H7 (cell line): ENCODE measurements at regions not wholly inside any gene's neighbourhood (a gene's known extent, or its start where the extent isn't known, plus 50 kb on each side); places are given as distances from the start of the nearest gene placed in this dataset.
"Not testable (repeated sequence)": the region's sequence is repeated elsewhere in the genome, so short reads cannot be mapped to it uniquely, and the experiment has no call there.

Source experiments
- DNase-seq: peaks from one replicate; pipeline ENCODE4 v3.0.0; 2012
- H3K27me3 ChIP-seq: 2 replicates; pipeline ENCODE4 v1.6.0; 2011; ENCODE audit warnings: mild to moderate bottlenecking, low read length; ENCODE audit not compliant: control insufficient read depth, insufficient read depth
- H3K36me3 ChIP-seq: replicated peaks from 2 replicates; pipeline ENCODE4 v1.5.1; 2011; ENCODE audit warnings: low read length; ENCODE audit not compliant: control insufficient read depth, insufficient read depth
- H3K4me3 ChIP-seq: 2 replicates; pipeline ENCODE4 v1.5.1; 2011; ENCODE audit warnings: low read depth, mild to moderate bottlenecking, control low read depth, low read length, moderate library complexity; ENCODE audit not compliant: insufficient read depth

DNA sequence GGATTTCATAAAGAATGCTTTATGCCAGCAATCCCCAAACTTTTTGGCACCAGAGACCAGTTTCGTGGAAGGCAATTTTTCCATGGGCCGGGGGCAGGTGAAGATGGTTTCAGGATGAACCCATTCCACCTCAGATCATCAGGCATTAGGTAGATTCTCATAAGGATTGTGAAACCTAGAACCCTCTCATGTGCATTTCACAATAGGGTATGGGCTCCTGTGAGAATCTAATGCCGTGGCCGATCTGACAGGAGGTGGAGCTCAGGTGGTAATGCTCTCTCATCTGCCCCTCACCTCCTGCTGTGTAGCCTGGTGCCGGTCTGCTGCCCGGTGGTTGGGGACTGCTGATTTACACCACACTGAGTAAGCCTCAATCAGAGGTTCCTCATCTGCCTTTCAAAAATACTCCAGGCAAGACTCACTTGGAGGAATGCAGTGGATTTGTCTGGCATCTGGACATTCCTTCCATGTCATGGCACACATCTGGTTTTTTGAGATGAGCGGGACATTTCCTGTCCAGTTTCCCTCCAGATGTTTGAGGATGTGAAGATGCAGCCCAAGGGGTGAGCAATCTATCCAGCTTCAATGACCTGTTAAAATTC is 185.8 kb downstream of the VAPA start:
- no peaks in the 10 kb centered on the region for H3K36me3 ChIP-seq
- no peak overlapping the region for H3K4me3 ChIP-seq
- no peak for DNase-seq
- no peaks in the 10 kb centered on the region for H3K27me3 ChIP-seq

DNA sequence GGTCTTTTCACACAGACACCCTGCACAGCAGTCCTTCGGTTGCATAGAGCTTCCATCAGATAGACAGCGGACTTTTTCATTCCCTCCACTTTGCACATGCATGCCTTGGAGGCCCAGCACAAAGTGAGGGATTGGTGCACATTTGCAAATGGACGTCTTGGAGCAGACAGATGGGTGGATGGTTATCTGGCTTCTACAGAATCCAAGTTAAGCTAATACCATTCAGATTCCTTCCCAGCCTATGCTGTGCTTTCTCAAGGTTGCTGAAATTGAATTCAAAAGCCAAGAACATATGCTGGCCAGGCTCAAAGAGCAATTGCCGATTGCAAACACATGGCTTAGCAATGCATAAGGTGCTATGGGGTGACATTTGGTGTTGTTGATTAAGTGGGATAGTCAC is 186.4 kb downstream of the VAPA start:
- DNase-seq = no peak
- no peaks in the 10 kb centered on the region for H3K36me3 ChIP-seq
- H3K27me3 ChIP-seq = no peaks in the 10 kb centered on the region

DNA sequence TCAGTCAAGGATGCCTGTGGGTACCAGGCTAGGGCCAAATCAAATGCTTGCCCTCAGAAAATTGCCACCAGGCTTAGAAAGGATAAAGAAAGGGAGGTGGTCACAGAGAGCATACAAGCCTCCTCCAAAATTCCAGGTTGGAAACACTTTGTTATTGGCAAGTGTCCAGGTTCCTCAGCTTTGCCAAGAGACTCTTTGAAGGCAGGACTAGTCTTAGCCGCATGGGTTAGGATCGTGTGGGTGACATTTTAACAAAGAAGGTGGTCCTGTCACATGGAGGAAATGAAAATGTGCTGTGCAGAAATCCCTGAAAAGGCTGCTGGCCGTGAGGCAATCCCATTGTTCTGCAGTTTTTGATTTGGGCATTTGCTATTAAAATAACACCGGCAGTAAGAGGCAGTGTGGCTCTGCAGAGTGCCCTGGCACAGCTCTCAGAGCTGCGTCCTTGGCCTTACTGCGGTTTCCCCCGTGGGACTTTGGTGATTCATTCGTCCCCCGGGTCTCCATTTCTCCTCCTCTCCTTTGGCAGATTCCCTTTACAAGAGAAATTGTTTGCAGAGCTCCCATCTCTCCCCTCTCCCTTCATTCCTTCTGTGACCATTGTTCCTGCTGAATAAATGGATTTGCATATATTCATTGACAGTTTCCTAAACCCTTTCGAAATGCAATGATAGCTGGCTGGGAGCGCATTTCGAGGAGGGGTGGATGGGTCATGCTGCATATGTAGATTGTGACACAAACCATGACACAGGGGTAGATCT is 187.3 kb downstream of the VAPA start:
- Histone ChIP-seq H3K36me3 (no peaks in the 10 kb centered on the region), H3K4me3 (no peak overlapping the region), H3K27me3 (no peaks in the 10 kb centered on the region)
- peak; percentile 71 for DNase-seq

More for the DNA sequence above, 186.4 kb downstream of the VAPA start:
- no peak overlapping the region for H3K4me3 ChIP-seq

DNA sequence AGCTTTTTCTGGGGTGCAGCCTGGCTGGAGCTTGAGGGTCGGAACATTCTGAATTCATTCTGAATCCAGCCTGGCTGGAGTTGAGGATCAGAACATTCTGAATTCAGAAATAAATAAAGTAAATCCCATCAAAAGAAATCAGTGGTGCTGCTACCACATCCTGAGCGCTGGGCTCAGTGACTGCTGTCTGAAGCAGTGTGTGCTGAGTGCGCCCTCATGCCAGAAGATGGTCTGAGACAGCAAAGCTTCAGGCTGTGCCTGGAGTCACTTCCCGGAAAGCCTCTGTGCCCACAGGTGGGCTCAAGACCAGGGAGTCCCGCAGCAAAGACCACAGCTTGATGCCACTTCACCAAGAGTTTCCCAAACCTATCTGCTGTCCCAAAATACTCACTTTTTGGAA is 187.9 kb downstream of the VAPA start:
- DNase-seq = no peak
- no peaks in the 10 kb centered on the region for H3K36me3 ChIP-seq
- H3K27me3 ChIP-seq = no peaks in the 10 kb centered on the region
- H3K4me3 ChIP-seq = no peak overlapping the region

DNA sequence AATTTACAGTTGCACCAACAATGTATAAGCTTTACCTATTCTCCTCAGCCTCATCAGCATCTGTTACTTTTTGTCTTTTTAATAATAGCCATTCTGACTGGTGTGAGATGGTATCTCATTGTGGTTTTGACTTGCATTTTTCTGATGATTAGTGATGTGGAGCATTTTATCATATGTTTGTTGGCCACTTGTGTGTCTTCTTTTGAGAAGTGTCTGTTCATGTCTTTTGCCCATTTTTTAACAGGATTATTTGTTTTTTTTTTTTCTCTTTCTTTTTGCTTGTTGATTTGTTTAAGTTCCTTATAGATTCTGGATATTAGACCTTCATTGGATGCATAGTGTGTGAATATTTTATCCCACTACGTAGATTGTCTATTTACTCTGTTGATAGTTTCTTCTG is 191.3 kb downstream of the VAPA start:
- H3K27me3 ChIP-seq, H3K4me3 ChIP-seq: not testable (repeated sequence)

DNA sequence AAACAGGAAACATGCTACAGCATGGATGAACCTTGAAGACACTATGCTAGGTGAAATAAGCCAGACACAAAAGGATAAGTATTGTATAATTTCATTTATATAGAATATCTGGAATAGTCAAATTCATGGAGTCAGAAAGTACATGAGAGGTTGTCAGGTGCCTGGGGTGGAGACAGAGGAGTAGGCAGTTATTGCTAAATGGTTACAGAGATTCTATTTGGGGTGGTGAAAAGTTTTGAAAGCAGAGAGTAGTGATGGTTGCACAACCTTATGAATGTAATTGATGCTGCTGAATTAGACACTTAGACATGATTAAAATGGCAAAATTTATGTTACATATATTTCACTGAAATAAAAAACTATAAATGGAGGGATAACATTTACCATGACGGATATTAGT is 197.4 kb downstream of the VAPA start:
- Histone ChIP-seq H3K4me3 (no peak overlapping the region), H3K36me3 (no peaks in the 10 kb centered on the region), H3K27me3 (no peaks in the 10 kb centered on the region)
- DNase-seq = no peak

More for the DNA sequence above, 191.3 kb downstream of the VAPA start:
- DNase-seq, H3K36me3 ChIP-seq: not testable (repeated sequence)

DNA sequence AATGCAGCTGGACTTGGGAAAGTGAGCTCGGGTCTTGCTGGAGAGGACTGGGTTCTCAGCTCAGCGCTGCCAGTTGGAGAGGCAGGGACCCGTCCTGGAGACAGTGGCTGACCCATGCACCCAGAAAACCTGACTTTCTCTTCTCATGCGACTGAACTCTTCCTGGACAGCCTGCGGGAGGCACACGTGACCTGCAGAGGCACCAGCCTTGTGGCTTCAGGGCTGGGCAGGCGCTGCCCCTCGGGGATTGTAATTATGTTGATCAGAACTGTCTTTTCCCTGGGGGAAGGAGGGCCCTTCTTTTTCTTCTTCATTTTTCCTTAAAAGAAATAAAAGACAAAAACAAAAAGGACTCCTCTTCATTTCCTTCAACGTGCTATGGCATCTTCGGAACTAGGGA is 198.1 kb downstream of the VAPA start:
- Histone ChIP-seq H3K27me3 (no peaks in the 10 kb centered on the region), H3K36me3 (no peaks in the 10 kb centered on the region), H3K4me3 (no peak overlapping the region)
- DNase-seq = no peak

DNA sequence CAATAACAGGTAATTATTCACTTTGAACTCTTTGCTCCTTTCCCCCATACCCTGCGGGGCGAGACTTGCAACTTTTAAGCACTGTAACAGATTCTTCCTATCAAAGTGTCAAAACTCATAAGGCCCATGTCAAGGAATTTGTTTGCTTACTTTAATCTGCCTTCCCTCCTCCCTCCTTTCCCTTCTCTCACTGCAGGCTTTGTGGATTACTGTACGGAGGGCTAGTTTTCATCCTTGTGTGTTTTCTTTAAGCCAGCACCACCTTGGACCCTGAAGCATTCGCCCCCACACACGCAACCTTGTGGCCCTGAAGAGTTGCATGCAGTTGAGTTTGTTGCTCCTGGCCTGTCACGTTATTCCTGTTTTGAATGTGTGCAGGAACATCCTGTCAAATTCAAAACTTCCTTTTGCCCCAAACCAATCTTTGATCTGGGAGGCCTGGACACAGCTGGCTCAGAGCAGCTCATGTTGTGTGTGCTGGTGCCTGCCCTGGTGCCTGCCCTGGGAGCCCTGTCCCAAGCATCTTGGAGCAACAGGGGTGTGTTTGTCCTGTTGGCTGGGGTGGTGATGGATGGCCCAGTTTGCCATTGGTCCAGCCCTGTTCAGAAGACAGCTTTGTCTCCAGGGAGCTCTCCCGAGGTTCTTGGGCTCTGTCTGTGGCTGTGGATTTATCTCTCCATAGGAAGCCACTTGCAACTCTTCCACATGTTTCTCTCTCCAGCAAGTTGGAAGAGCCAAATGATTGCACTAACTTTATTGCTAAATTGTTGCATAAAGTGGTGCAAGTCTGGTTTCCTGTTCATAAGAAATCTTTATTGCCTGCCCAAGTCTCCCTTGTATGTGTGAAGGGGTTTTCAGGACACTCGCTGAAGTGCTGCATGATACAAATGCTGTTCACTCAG is 199.6 kb downstream of the VAPA start:
- no peak for DNase-seq
- Histone ChIP-seq H3K4me3 (no peak overlapping the region), H3K27me3 (no peaks in the 10 kb centered on the region), H3K36me3 (no peaks in the 10 kb centered on the region)

DNA sequence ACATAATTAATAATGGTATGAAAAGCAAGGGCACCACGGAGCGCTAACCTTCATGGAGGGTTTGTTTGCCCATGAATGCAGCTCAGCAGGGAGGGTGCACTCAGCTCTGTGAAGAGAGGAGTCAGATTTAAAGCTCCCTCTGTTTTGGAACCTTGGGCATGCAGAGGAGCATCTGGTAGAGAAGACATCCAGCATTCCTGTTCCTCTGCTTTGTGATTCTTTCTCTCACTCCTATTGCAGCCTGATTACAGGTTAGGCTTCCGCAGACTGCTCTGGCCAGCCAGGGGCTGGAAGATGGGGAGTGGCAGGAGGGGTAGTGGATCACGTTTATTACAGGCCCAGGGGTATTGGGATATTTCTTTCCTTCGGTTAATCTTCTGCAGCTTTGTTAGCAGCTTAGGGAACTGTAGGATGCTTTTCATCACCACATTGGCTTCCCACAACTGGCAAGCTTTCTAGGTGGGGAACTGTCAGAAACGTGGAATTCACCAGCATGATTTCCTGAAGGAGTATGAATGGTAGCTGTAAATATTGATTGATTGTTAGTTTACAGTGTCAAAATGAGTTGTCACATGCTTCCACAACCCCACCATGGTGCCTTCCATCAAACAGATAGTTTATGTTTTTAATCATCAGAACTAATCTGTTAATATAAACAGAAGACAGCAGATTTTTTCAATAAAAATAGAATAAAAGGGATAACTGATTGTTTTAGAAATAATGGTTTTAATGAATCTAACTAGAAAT is 201.1 kb downstream of the VAPA start:
- Histone ChIP-seq H3K27me3 (no peaks in the 10 kb centered on the region), H3K4me3 (no peak overlapping the region), H3K36me3 (no peaks in the 10 kb centered on the region)
- no peak for DNase-seq

DNA sequence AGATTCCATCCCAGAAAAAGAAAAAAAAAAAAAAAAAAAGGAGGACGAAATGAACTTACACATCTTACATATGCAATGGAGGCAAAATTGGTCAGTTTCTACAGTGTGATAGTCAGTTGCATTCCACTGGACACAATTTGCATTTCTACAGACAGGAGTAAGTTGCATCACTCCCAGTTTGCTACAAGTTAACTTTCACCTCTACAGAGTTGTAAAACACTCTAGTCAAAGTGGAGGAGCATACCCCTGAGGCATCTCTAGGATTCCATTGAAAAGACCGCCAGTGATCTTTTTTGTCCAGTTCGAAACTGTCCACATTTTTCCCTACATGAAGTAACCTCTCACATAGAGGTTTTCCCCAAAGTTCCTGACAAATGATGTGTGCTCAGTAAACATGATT is 202.8 kb downstream of the VAPA start:
- Histone ChIP-seq H3K27me3 (no peaks in the 10 kb centered on the region), H3K4me3 (no peak overlapping the region), H3K36me3 (no peaks in the 10 kb centered on the region)
- no peak for DNase-seq

DNA sequence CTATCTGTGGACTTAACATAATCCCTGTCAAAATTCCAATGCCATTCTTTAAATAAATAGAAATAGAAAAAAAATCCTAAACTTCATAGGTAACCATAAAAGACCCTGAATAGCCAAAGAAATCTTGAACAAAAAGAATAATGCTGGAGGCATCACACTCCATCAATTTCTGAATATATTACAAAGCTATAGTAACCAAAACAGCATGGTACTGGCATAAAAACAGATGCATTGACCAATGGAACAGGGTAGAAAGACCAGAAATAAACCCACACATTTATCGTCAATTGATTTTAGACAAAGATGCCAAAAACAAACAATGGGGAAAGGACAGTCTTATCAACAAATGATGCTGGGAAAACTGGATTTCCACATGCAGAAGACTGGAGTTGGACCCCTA is 205.7 kb downstream of the VAPA start:
- Histone ChIP-seq H3K36me3 (no peaks in the 10 kb centered on the region), H3K4me3 (no peak overlapping the region), H3K27me3 (no peaks in the 10 kb centered on the region)
- no peak for DNase-seq

DNA sequence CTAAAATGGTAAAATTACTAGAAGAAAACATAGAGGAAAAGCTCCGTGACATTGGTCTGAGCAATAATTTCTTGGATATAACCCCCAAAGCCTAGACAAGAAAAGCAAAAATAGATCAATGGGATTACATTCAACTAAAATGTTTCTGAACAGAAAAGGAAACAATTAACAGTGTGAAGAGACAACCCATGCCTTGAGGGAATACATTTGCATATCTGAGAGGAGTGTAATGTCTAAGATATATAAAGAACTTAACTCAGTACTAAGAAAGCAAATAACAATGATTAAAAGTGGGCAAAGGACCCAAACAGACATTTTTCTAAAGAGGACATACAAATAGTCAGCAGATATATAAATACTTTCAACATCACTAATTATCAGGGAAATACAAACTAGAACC is 206.2 kb downstream of the VAPA start:
- no peaks in the 10 kb centered on the region for H3K36me3 ChIP-seq
- H3K27me3 ChIP-seq = no peaks in the 10 kb centered on the region
- H3K4me3 ChIP-seq = no peak overlapping the region
- no peak for DNase-seq

DNA sequence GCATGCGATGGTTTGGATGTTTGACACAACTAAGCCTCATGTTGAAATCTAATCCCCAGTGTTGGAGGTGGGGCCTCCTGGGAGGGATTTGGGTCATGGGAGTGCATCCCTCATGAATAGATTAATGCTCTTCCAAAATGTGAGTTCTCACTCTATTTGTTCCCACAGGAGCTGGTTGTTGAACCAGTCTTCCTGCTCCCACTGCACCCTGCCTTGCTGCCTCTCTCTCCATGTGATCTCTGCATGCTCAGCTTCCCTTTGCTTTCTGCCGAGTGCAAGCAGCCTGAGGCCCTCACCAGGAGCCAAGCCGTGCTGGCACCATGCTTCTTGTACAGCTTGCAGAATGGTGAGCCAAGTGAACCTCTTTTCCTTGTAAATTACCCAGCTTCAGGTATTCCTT is 206.8 kb downstream of the VAPA start:
- Histone ChIP-seq H3K27me3 (no peaks in the 10 kb centered on the region), H3K36me3 (no peaks in the 10 kb centered on the region), H3K4me3 (no peak overlapping the region)
- DNase-seq = no peak

DNA sequence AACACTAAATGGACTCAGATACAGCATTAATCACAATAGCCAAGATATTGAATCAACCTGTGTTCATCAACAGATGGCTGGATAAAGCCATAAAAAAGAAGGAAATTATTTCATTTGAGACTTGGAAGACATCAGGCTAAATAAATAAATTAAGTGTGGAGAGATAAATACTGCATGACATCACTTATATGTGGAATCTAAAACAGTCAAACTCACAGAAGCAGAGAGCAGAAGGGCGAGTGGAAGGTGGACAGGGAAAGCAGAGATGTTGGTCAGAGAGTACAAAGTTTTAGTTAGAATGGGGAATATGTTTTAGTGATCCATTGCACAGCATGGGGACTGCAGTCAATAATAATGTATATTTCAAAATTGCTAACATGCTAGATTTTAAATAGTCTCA is 207.2 kb downstream of the VAPA start:
- DNase-seq = no peak
- no peaks in the 10 kb centered on the region for H3K36me3 ChIP-seq
- no peak overlapping the region for H3K4me3 ChIP-seq
- no peaks in the 10 kb centered on the region for H3K27me3 ChIP-seq
